Right hindlimb (tissue), 1 donor: ENCODE measurements at regions not wholly inside any gene's neighbourhood (a gene's known extent, or its start where the extent isn't known, plus 50 kb on each side); places are given as distances from the start of the nearest gene placed in this dataset.
"Not testable (repeated sequence)": the region's sequence is repeated elsewhere in the genome, so short reads cannot be mapped to it uniquely, and the experiment has no call there.

ENCODE experiments used
- DNase-seq: peaks from one replicate; pipeline ENCODE4 v3.0.0-alpha.2; 2018

DNA sequence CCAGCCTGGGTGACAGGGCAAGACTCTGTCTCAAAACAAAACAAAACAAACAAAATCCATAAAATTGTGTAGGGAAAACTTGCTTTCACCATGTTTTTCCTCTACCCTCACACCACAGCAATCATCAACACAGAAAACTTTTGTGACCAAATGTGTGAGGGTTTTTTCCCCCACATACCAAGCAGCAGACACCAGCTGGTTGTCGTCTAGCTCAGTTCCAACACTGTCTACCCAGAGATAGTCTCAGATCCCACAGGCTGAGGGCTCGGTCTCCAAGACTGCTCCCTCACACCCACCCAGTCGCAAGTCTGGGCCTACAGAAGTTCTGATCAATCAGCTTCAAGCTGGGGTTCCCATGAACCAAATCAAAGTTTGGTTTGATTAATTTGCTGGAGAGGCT, 322.4 kb upstream of the MAGI2 start:
- no peak for DNase-seq

DNA sequence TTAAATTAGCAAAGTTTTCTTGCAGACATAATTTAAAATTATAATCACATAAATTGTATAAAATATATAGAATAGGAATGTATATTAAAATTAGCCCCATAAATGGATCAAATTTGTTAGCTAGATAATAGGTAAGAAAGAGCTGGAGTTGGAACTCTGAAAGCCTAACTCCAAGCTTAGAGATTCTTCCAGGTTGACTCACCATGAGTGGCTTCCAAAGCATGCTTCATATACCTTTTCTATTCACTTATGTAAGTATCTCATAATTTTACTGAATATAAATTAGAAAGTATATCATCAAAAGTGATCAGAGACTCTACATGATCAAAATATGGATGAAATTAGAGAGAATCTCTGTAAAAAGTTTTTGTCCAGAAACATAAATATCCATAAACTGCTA, 320.7 kb upstream of the MAGI2 start:
- DNase-seq, result no peak

DNA sequence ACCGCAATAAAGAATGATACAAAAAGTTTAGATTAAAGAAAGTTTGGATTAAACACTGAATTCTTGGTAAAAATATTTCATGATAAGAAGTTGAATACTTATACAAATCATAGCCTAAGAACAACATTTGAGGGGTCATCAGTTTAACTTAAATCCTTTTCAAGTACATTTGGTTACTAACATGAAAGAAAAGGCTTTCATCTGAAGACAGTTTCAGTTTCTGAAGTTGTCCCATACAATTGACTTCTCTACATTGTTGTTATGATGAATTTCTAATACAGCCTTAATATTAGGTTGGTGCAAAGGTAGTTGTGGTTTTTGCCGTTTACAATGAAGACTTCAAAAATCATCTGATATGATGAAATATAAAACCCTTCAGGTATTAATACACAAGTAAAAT, 317.5 kb upstream of the MAGI2 start:
- no peak for DNase-seq

DNA sequence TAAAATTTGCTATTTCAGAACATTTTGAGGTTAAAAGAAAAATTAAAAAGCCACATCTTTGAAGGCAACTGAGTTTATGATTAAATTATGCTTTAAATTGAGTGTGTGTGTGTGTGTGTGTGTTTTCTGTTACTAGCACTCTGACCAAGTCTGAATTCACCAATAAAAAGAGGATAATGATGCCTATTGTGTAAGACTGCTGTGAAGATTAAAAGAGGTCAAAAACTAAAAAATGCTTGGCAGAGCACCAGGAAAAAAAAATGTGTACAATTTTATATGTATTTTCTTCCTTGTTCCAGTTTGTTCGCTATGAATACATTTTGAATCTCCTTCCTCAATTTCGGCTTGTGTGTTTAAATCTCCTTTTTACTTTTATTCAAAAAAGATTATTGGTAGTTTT, 316.6 kb upstream of the MAGI2 start:
- DNase-seq, result no peak

DNA sequence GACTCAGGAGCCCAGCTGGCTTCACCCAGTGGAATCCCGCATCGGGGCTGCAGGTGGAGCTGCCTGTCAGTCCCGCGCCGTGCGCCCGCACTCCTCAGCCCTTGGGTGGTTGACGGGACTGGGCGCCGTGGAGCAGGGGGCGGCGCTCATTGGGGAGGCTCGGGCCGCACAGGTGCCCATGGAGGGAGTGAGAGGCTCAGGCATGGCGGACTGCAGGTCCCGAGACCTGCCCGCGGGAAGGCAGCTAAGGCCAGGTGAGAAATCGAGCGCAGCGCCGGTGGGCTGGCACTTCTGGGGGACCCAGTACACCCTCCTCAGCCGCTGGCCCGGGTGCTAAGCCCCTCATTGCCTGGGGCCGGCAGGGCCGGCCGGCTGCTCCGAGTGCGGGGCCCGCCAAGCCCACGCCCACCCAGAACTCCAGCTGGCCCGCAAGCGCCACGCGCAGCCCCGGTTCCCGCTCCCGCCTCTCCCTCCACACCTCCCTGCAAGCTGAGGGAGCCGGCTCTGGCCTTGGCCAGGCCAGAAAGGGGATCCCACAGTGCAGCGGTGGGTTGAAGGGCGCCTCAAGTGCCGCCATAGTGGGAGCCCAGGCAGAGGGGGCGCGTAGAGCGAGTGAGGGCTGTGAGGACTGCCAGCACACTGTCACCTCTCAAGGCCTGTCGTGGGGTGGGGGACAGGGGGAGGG, 314.6 kb upstream of the MAGI2 start:
- DNase-seq, result not testable (repeated sequence)

DNA sequence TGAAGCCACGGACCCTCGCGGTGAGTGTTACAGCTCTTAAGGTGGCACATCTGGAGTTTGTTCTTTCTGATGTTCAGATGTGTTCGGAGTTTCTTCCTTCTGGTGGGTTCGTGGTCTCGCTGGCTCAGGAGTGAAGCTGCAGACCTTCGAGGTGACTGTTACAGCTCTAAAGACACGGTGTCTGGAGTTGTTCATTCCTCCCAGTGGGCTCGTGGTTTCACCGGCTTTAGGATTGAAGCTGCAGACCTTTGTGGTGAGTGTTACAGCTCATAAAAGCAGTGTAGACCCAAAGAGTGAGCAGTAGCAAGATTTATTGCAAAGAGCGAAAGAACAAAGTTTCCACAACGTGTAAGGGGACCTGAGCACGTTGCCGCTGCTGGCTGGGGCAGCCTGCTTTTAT, 313.7 kb upstream of the MAGI2 start:
- DNase-seq, result not testable (repeated sequence)

DNA sequence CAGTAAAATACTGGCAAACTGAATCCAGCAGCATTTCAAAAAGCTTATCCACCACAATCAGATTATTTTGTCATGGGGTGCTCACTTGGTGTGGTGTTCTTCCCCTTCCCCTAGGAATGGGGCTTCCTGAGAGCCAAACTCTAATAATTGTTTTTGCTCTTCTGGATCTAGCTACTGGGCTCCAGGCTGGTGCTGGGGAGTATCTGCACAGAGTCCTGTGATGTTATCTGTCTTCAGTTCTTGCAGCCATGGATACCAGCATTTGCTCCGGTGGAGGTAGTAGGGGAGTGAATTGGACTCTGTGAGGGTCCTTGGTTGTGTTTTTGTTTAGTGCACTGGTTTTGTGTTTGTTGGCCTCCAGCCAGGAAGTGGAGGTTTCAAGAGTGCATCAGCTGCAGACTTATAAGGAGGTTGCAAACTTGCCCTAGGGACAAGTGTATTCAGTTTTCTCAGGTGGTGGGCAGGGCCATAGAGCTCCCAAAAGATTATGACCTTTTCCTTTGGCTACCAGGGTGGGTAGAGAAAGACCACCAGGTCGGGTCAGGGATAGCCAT, 308.5 kb upstream of the MAGI2 start:
- no peak for DNase-seq

DNA sequence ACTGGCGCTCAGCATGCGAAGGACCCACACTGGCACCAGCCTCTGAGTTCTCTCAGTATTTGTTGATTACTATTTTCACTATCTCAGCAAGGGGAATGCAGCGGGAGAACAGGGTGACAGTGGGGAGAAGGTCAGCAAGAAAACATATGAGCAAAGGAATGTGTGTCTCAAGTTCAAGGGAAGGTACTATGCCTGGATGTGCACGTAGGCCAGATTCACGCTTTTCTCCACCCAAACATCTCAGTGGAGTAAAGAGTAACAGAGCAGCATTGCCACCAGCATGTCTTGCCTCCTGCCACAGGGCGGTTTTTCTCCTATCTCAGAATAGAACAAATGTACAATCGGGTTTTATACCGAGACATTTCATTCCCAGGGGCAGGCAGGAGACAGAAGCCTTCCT, 297.5 kb upstream of the MAGI2 start:
- not testable (repeated sequence) for DNase-seq

DNA sequence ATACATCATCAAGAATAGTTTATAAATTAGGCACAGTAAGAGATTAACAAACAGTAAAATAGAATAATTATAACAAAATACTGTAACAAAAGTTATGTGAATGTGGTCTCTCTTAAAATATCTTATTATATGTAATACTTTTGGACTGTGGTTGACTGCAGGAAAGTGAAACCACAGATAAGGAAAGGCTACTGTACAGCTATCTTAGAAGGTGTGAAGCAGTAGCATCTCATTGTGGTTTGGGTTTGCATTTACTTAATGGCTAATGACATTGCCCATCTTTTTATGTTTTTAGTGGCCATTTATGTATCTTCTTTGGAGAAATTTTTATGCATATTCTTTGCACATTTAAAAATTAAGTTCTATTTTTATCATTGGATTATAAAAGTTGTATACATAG, 296.4 kb upstream of the MAGI2 start:
- DNase-seq, result no peak

DNA sequence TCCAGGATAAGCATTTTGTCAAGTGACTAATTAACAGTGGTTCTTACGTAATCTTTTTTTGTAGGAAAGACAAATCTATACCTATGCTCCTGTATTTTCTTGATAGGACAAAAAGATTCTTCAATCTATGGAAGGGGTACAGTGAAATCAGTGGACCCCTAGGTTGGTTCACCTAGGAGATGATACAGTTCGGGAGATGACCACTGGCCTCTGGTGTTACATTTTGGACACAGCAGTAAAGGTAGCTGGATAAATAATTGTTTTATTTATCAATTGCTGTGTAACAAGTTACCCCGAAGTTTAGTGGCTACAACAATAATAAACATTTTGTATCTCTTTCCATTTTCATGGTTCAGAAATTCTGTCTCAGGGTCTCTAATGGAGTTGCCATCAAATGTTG, 288.2 kb upstream of the MAGI2 start:
- DNase-seq, result no peak

DNA sequence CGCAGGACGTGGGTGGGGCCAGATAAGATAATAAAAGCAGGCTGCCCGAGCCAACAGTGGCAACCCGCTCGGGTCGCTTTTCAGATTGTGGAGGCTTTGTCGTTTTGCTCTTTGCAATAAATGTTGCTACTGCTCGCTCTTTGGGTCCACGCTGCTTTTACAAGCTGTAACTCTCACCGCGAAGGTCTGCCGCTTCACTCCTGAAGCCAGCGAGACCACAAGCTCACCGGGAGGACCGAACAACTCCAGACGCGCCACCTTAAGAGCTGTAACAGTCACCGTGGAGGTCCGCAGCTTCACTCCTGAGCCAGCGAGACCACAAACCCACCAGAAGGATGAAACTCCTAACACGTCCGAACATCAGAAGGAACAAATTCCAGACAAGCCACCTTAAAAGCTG, 286.6 kb upstream of the MAGI2 start:
- no peak for DNase-seq

DNA sequence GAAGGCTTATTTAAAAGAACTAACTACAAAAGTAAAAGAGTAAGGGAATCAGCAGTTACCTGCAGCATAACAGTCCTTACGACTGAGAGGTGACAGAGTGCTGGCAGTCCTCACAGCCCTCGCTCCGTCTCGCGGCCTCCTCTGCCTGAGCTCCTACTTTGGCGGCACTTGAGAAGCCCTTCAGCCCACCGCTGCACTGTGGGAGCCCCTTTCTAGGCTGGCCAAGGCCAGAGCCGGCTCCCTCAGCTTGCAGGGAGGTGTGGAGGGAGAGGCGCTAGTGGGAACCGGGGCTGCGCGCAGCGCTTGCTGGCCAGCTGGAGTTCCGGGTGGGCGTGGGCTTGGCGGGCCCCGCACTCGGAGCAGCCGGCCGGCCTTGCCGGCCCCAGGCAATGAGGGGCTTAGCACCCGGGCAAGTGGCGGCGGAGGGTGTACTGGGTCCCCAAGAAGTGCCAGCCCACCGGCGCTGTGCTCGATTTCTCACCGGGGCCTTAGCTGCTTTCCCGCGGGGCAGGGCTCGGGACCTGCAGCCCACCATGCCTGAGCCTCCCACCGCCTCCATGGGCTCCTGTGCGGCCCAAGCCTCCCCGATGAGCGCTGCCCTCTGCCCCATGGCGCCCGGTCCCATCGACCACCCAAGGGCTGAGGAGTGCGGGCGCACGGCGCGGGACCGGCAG, 285.7 kb upstream of the MAGI2 start:
- not testable (repeated sequence) for DNase-seq

DNA sequence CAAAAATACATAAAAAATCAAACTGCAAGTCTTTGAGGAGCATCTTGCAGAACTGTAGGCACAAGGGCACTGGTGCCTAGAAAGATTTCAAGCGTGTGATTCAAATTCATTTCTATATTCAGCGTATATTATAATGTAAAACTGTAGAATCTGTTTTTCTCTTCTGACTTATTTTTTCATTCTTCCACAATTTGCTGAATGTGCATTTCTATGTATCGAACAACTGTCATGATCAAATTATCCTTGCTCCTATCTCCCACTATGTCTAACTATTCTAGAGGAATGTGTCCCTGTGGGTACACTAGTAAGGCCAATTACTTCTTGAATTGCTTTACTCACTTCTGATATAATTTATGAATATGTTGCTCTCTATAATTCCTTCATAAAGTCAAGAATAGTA, 283.0 kb upstream of the MAGI2 start:
- DNase-seq, result no peak

DNA sequence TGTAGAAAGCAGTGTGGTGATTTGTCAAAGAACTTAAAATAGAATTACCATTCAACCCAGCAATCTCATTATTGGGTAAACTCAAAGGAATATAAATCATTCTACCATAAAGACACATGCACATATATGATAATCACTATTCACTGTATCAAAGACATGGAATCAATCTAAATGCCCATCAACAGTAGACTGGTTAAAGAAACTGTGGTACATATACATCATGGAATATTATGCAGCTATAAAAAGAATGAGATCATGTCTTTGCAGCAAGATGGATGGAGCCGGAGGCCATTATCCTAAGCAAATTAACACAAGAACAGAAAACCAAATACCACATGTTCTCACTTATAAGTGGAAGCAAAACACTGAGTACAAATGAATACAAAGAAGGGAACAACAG, 281.5 kb upstream of the MAGI2 start:
- no peak for DNase-seq

DNA sequence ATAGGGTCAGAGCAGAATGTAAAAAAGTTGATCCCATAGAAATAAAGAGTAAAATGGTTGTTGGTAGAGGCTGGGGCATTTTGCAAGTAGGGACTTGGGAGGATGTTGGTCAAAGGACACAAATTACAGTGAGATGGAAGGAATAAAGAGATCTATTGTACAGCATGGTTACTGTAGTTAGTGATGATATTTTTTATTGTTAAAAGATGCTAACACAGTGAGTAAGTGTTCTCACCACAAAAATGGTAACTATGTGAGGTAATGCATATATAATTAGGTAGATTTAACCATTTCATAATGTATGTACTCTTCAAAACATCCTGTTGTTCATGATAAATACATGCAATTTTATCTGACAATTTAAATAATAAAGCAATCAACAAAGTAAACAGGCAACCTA, 280.7 kb upstream of the MAGI2 start:
- no peak for DNase-seq

DNA sequence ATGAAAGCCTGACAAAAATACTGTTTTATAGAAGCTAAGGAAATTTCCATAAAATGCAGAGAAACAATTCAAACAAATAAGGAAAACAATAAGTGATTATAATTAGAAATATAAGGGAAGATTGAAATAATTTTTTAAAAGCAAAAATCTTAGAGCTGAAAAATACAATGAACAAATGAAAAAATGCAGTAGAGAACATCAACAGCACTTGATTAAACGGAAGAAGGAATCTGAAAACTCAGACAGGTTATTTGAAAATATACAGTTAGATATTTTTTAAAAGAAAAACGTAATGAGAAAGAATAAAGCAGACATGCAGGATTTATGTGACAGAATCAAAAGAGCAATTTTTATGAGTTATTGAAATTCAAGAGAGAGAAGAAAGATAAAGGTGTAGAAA, 279.1 kb upstream of the MAGI2 start:
- no peak for DNase-seq

DNA sequence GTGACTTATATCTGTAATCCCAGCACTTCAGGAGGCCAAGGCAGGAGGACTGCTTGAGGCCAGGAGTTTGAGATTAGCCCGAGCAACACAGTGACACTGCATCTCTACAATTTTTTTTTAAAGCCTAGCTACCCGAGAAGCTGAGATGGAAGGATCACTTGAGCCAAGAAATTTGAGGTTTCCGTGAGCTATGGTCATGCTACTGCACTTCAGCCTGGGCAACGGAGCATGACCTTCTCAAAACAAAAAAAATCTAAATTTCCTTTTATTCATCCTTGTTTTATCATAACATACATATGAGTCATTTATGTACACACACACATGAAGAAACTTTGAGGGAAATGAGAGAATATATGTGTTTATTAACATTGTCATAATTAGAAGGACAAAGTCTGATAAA, 277.5 kb upstream of the MAGI2 start:
- DNase-seq, result no peak

DNA sequence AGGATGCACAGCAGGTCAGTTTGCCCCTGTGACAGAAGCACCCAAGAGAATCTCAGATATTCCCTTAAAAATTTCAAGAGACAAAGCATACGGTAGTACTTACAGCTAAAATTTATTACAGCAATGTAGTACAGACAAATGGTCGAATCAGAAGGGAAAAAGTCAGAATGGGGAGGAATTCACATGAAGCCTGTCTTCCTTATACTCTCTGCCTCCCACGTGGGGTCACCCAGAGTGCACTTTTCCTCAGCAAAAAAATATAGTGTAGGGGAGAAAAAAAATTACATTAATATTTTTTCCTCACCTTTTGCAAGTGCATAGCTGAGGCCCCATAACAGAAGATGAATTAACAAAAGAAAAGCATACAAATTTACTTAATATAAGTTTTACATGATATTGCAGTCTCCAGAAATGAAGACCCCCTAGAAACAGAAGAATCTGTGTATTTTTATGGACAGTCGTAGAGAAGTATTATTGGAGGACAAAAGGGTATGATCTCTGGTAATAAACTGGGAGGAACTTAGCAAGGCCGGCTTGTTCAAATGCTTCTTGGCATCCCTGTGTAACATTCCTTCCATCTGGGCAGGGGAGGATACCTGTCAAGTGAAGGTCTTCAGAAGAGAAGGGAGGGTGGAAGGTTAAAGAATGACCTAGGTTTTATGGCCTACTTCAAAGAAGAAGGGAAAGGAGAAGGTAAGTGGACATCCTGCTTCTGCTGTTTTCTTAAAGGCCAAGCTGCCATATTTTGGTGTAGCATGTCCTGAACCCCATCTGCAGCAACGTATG, 270.6 kb upstream of the MAGI2 start:
- no peak for DNase-seq

DNA sequence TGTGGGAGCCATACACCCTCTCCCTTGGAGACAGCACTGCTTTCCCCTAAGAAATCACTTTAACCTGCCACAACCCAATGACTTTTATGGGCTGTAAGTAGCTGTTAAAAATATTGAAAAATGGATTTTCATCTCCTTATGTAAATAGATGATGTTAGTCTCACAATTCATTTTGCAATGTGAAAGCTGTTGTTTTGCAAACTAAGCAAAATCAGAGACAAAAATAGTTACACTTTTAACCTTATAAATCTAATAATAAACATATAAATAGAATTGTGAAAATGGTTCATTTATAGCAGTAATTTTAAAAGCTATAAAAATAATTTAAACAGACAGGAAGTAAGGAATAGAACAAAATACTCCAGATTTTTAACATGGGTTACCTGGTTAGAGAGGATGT, 268.8 kb upstream of the MAGI2 start:
- no peak for DNase-seq

DNA sequence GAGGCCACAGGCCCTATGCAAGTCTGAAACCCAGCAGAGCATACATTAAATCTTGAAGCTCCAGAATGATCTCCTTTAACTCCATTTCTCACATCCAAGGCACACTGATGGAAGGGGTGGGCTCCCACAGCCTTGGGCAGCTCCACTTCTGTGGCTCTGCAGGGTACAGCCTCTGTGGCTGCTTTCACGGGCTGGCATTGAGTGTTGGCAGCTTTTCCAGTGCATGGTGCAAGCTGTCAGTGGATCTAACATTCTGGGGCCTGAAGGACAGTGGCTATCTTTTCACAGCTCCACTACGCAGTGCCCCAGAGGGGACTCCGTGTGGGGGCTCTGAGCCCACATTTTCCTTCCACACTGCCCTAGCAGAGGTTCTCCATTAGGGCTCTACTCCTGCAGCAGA, 265.7 kb upstream of the MAGI2 start:
- no peak for DNase-seq

DNA sequence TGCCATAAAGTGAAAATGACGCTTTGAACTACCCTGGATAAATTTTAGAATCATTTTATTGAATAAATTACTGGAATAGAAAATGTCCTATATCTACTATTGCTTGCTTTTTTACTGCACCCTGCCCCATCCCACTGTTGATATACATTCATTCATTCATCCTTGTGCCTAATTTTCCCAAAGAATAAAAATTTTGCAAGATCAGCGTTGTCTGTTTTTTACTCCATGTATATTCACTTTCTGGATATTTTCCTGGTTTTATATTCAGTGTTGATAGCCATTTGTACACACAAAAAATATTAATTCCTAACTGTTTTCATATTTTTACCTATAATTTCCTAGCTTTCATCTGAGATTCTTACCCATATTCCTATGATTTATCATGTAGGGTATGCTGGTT, 262.9 kb upstream of the MAGI2 start:
- DNase-seq, result no peak

DNA sequence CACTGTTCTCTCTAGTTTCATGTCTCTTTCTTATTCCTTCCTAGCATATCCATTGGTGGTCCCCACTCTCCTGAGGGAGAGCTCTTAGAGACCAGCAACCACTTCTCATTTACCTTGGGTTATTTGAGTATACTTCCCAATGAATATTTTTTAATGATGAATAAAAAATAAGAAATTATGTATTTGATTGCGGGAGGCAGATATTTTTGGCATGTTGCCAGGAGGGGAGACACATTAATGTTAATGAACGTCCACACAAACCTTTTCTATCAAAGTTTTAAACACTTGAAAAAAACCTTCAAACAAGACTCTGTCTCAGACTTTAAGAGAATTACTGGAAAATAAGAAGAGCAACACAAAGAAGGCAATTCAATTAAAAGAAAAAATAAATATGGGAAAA, 260.6 kb upstream of the MAGI2 start:
- no peak for DNase-seq

DNA sequence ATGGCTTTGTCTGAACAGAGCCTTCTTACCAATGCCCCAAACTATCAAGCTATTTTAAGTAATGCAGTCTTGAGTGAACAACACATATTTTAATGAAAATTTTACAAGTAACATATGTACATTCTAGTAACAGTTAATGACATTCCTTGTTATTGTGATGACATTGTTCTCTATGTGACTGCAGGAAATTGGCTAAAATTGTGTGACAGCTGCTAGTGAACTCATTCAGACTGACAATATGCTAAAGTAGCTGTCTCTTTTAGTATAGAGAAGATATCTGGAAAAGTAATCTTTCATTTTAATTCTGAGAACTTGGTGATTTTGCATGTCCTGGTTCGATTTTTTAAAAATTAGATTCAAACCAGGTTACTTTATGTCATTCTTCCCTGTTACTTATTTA, 259.8 kb upstream of the MAGI2 start:
- DNase-seq, result no peak

DNA sequence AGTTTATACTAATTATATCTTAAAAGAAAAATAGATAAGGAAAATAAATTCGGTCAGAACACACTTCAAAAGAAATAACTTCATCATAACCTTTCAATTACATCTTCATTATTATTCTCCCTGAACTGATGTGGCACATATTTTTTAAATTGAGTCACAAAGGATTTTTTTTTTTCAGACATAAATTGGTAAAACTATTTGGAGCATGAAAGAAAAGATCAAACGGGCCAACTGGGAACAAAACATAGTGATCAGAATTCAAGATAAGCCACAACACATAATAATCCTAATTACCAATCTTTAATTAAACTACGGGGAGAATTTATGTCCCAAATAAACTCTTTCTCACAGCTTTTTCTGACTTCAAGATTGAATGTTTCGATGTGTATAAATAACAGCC, 258.2 kb upstream of the MAGI2 start:
- no peak for DNase-seq
